GM12878 (cell line): ENCODE measurements at regions not wholly inside any gene's neighbourhood (a gene's known extent, or its start where the extent isn't known, plus 50 kb on each side); places are given as distances from the start of the nearest gene placed in this dataset.

Experiments
- ATAC-seq: fragments of 200-7000 bp; cut with Tn5 transposase; 3 replicates; pipeline ENCODE4 v1.9.1; 2020; ENCODE audit warnings: mild to moderate bottlenecking, moderate library complexity
- BruUV-seq: library from RNA; stranded (reverse); fragments of 400-500 nt; replicated peaks from 2 replicates; lab custom pipeline; 2021; lab: Mats Ljungman, UMichigan
- CTCF ChIA-PET: fragments of 300-600 bp; sonication (Branson Sonifier 250); formaldehyde crosslinking; extraction: SDS; loops from one replicate; lab custom pipeline; 2021; ENCODE audit warnings: inconsistent platforms; lab: Yijun Ruan, JAX
- POLR2A ChIA-PET: fragments of 350-600 bp; formaldehyde crosslinking; extraction: SDS; loops from one replicate; lab custom pipeline; 2021; ENCODE audit warnings: inconsistent platforms; lab: Charles Lee
- RAD21 ChIA-PET: fragments of 300-600 bp; sonication (Branson Sonifier 250); formaldehyde crosslinking; loops from one replicate; lab custom pipeline; 2023; ENCODE audit warnings: antibody characterized with exemption; ENCODE audit not compliant: unreplicated experiment; lab: Charles Lee
- SMC1A ChIA-PET: fragments of 300-600 bp; sonication (Branson Sonifier 250); formaldehyde crosslinking; loops from one replicate; lab custom pipeline; 2023; ENCODE audit not compliant: unreplicated experiment, uncharacterized antibody; lab: Charles Lee
- DNase-seq: peaks from one replicate; pipeline ENCODE4 v3.0.0-alpha.2; 2011; ENCODE audit warnings: low read depth, low spot score
- FAIRE-seq: peaks from 3 replicates; lab custom pipeline; 2011; peaks lifted over from hg19 to GRCh38; lab: Jason Lieb, UNC
- H2AFZ ChIP-seq: 2 replicates; pipeline ENCODE4 v1.6.0; 2011; ENCODE audit warnings: low read depth, low read length, control low read depth; ENCODE audit not compliant: control insufficient read depth
- H3K27ac ChIP-seq: 2 replicates; pipeline ENCODE4 v1.5.1; 2011; ENCODE audit warnings: control low read depth; ENCODE audit not compliant: control insufficient read depth, insufficient read depth
- H3K27me3 ChIP-seq, 2 experiments: replicated peaks in 1 of 2; 2 replicates each; pipeline versions ENCODE4 v1.6.0 to v1.6.1; 2011; ENCODE audit warnings: low read length in 1 of 2; ENCODE audit not compliant: control insufficient read depth in 2 of 2, insufficient read depth in 2 of 2
- H3K36me3 ChIP-seq, 2 experiments: 2 replicates each; pipeline ENCODE4 v1.5.1; 2011; ENCODE audit warnings: low read length in 1 of 2; ENCODE audit not compliant: control insufficient read depth in 2 of 2, insufficient read depth in 2 of 2
- H3K4me1 ChIP-seq: 2 replicates; pipeline ENCODE4 v1.6.1; 2011; ENCODE audit warnings: mild to moderate bottlenecking, low read length, moderate library complexity, mixed read lengths; ENCODE audit not compliant: control insufficient read depth, insufficient read depth
- H3K4me2 ChIP-seq: 2 replicates; pipeline ENCODE4 v1.6.0; 2011; ENCODE audit warnings: control low read depth; ENCODE audit not compliant: control insufficient read depth, insufficient read depth
- H3K4me3 ChIP-seq: fragments of 200-600 bp; sonication (generic); 2 replicates; pipeline ENCODE4 v1.5.1; 2016
- H3K79me2 ChIP-seq: 2 replicates; pipeline ENCODE4 v1.6.0; 2011; ENCODE audit warnings: low read length; ENCODE audit not compliant: control insufficient read depth, insufficient read depth
- H3K9ac ChIP-seq: 2 replicates; pipeline ENCODE4 v1.8.0; 2011; ENCODE audit warnings: low read length, control low read depth, mixed read lengths; ENCODE audit not compliant: control insufficient read depth, insufficient read depth
- H3K9me3 ChIP-seq: replicated peaks from 3 replicates; pipeline ENCODE4 v1.5.1; 2011; ENCODE audit warnings: mild to moderate bottlenecking, low read length; ENCODE audit not compliant: control insufficient read depth, insufficient read depth
- H4K20me1 ChIP-seq: 2 replicates; pipeline ENCODE4 v1.6.0; 2011; ENCODE audit not compliant: control insufficient read depth, insufficient read depth
- ATF3 ChIP-seq: IDR thresholded peaks from 2 replicates; pipeline ENCODE4 v1.6.1; 2011; ENCODE audit warnings: low read depth, mild to moderate bottlenecking, low read length, moderate library complexity, borderline replicate concordance; ENCODE audit errors: extremely low read depth
- EZH2 ChIP-seq: IDR thresholded peaks from 2 replicates; pipeline ENCODE4 v1.6.1; 2012; ENCODE audit warnings: low read depth, mild to moderate bottlenecking, control low read depth, inconsistent platforms, low read length, borderline replicate concordance; ENCODE audit not compliant: control insufficient read depth
- MEF2B ChIP-seq: fragments of 450-650 bp; IDR thresholded peaks from 2 replicates; pipeline ENCODE4 v1.6.1; 2018; ENCODE audit warnings: mild to moderate bottlenecking, moderate library complexity; ENCODE audit not compliant: partially characterized antibody, poor library complexity, severe bottlenecking
- PKNOX1 ChIP-seq: fragments of 450-650 bp; IDR thresholded peaks from 2 replicates; pipeline ENCODE4 v1.6.1; 2016; ENCODE audit warnings: mild to moderate bottlenecking
- PML ChIP-seq: IDR thresholded peaks from 2 replicates; pipeline ENCODE4 v1.6.1; 2012; ENCODE audit warnings: low read length, inconsistent platforms
- POU2F2 ChIP-seq: IDR thresholded peaks from 3 replicates; pipeline ENCODE4 v1.6.1; 2011; ENCODE audit warnings: low read depth, mild to moderate bottlenecking, low read length, borderline replicate concordance
- RELA ChIP-seq: fragments of 450-650 bp; IDR thresholded peaks from 2 replicates; pipeline ENCODE4 v1.8.0; 2014; ENCODE audit warnings: borderline replicate concordance; ENCODE audit not compliant: partially characterized antibody
- RELB ChIP-seq: fragments of 450-650 bp; IDR thresholded peaks from 2 replicates; pipeline ENCODE4 v1.6.1; 2017; ENCODE audit warnings: low read depth, mild to moderate bottlenecking, moderate library complexity
- SMAD1 ChIP-seq: fragments of 450-650 bp; IDR thresholded peaks from 2 replicates; pipeline ENCODE4 v1.6.1; 2018; ENCODE audit warnings: mild to moderate bottlenecking, low read depth; ENCODE audit not compliant: partially characterized antibody
- SUZ12 ChIP-seq: fragments of 200-600 bp; sonication (generic); IDR thresholded peaks from one replicate; pipeline ENCODE4 v1.6.1; 2018; ENCODE audit warnings: antibody characterized with exemption, mild to moderate bottlenecking; ENCODE audit not compliant: unreplicated experiment
- TBL1XR1 ChIP-seq: IDR thresholded peaks from 2 replicates; pipeline ENCODE4 v1.6.1; 2012; ENCODE audit warnings: low read depth, low read length, improper control_type of control experiment
- ZBTB33 ChIP-seq: fragments of 450-650 bp; IDR thresholded peaks from 2 replicates; pipeline ENCODE4 v1.6.1; 2017; ENCODE audit warnings: mild to moderate bottlenecking
- WGBS: methylation state at CpG from one replicate; pipeline ENCODE4 v1.1.6; 2016; ENCODE audit warnings: low lambda C conversion rate; ENCODE audit not compliant: insufficient replicate concordance, insufficient coverage; ENCODE audit errors: missing lambda C conversion rate; 5-methylcytosine and 5-hydroxymethylcytosine counted together
- in situ Hi-C: fragments of 300-500 bp; cut with MboI; formaldehyde crosslinking; loops from 9 replicates; pipeline ENCODE4 v1.14.3; 2018; ENCODE audit warnings: mixed read lengths
- intact Hi-C: fragments of 100-400 bp; cut with micrococcal nuclease; formaldehyde crosslinking; loops from one replicate; pipeline ENCODE4 v1.14.2; 2022; ENCODE audit not compliant: unreplicated experiment
- TF ChIP-seq, protein P1 (sequence below): fragments of 450-650 bp; IDR thresholded peaks from 2 replicates; pipeline ENCODE4 v1.6.1; 2017; ENCODE audit warnings: mild to moderate bottlenecking, low read depth, inconsistent platforms; ENCODE audit not compliant: poor library complexity, severe bottlenecking

GRCh38 chr22:47859881-47860525 lies 1097.6 kb downstream of the TBC1D22A start:
- intact Hi-C loops: no loop called here
- BruUV-seq: no TSS peak
- TF ChIP-seq SMAD1 (no peak), RELB (no peak), PML (no peak), POU2F2 (no peak), EZH2 (no peak), SUZ12 (no peak), TBL1XR1 (no peak), PKNOX1 (no peak), RELA (no peak), MEF2B (no peak), ATF3 (no peak), ZBTB33 (no peak)
- TF ChIP-seq, protein P1, sequence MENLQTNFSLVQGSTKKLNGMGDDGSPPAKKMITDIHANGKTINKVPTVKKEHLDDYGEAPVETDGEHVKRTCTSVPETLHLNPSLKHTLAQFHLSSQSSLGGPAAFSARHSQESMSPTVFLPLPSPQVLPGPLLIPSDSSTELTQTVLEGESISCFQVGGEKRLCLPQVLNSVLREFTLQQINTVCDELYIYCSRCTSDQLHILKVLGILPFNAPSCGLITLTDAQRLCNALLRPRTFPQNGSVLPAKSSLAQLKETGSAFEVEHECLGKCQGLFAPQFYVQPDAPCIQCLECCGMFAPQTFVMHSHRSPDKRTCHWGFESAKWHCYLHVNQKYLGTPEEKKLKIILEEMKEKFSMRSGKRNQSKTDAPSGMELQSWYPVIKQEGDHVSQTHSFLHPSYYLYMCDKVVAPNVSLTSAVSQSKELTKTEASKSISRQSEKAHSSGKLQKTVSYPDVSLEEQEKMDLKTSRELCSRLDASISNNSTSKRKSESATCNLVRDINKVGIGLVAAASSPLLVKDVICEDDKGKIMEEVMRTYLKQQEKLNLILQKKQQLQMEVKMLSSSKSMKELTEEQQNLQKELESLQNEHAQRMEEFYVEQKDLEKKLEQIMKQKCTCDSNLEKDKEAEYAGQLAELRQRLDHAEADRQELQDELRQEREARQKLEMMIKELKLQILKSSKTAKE: no peak
- no peak for FAIRE-seq
- in situ Hi-C loops: no loop called here
- ATAC-seq: no peak
- no peak overlapping the region for H2AFZ ChIP-seq
- ChIA-PET CTCF (no interaction called here), RAD21 (no interaction called here), SMC1A (no interaction called here), POLR2A (no interaction called here)
- H4K20me1 ChIP-seq: no peaks in the 10 kb centered on the region
- H3K79me2 ChIP-seq: no peaks in the 10 kb centered on the region
- H3K9me3 ChIP-seq: no peaks in the 10 kb centered on the region; the same call in 2 of the 3 replicates
- no peak overlapping the region for H3K4me2 ChIP-seq
- no peaks in the 10 kb centered on the region for H3K36me3 ChIP-seq
- H3K4me3 ChIP-seq: no peak overlapping the region
- H3K27ac ChIP-seq: no peak overlapping the region
- WGBS: 4% methylated on average over 7 of the region's 7 CpGs
- no peaks in the 10 kb centered on the region for H3K27me3 ChIP-seq
- no peak overlapping the region for H3K9ac ChIP-seq
- H3K4me1 ChIP-seq: no peaks in the 10 kb centered on the region
- no peak for DNase-seq
